Uterus (tissue), 2 donors: ENCODE measurements at regions not wholly inside any gene's neighbourhood (a gene's known extent, or its start where the extent isn't known, plus 50 kb on each side); places are given as distances from the start of the nearest gene placed in this dataset.
"Not testable (repeated sequence)": the region's sequence is repeated elsewhere in the genome, so short reads cannot be mapped to it uniquely, and the experiment has no call there.

Experiments used
- CTCF ChIP-seq, 4 experiments: fragments of 200-600 bp in 2 of 4; fragments of 450-650 bp in 2 of 4; sonication (generic) in 2 of 4; IDR thresholded peaks; one replicate each; pipeline ENCODE4 v1.5.1; 2016 to 2019; ENCODE audit warnings: antibody characterized with exemption in 4 of 4, mild to moderate bottlenecking in 2 of 4, moderate library complexity in 1 of 4
- POLR2A ChIP-seq, 2 donors: fragments of 450-650 bp; IDR thresholded peaks; one replicate each; pipeline ENCODE4 v1.6.1; 2016; ENCODE audit warnings: antibody characterized with exemption in 2 of 2, mild to moderate bottlenecking in 1 of 2, moderate library complexity in 1 of 2

GRCh38 chr2:91476244-91476935 is 2784.9 kb downstream of the RPIA start:
- TF ChIP-seq CTCF, POLR2A (IDR thresholded peaks at IDR 0.05): not testable (repeated sequence)
